ENCODE measurements at regions not wholly inside any gene's neighbourhood (a gene's known extent, or its start where the extent isn't known, plus 50 kb on each side); places are given as distances from the start of the nearest gene placed in this dataset.

- no peak for DNase-seq
Observed at GRCh38 chr1:168970926-168971659, 135.4 kb upstream of the ATP1B1 start.

- no peak for DNase-seq
Observed at GRCh38 chr1:168972225-168972624, 134.3 kb upstream of the ATP1B1 start.

- no peak for DNase-seq
Observed at GRCh38 chr1:168972887-168973286, 133.6 kb upstream of the ATP1B1 start.

- no peak for DNase-seq
Observed at GRCh38 chr1:168974117-168974516, 132.4 kb upstream of the ATP1B1 start.

- no peak for DNase-seq
Observed at GRCh38 chr1:168974611-168975010, 131.9 kb upstream of the ATP1B1 start.

- no peak for DNase-seq
Observed at GRCh38 chr1:168976267-168976666, 130.2 kb upstream of the ATP1B1 start.

- no peak for DNase-seq
Observed at GRCh38 chr1:168977618-168978017, 128.9 kb upstream of the ATP1B1 start.

- no peak for DNase-seq
Observed at GRCh38 chr1:168979276-168979675, 127.2 kb upstream of the ATP1B1 start.

GRCh38 chr1:168980180-168980579 lies 126.3 kb upstream of the ATP1B1 start:
- no peak for DNase-seq

- no peak for DNase-seq
Observed at GRCh38 chr1:168980656-168981055, 125.8 kb upstream of the ATP1B1 start.

- no peak for DNase-seq
Observed at GRCh38 chr1:168982778-168983177, 123.7 kb upstream of the ATP1B1 start.

- no peak for DNase-seq
Observed at GRCh38 chr1:168987330-168987729, 119.2 kb upstream of the ATP1B1 start.

GRCh38 chr1:168987923-168988322 lies 118.6 kb upstream of the ATP1B1 start:
- no peak for DNase-seq

GRCh38 chr1:168989985-168990384 lies 116.5 kb upstream of the ATP1B1 start:
- no peak for DNase-seq

- peak; percentile 29 for DNase-seq
Observed at GRCh38 chr1:168991667-168992475, 114.6 kb upstream of the ATP1B1 start.

GRCh38 chr1:169001353-169001752 lies 105.1 kb upstream of the ATP1B1 start:
- DNase-seq, result no peak

GRCh38 chr1:169003864-169004516 lies 102.5 kb upstream of the ATP1B1 start:
- DNase-seq, result no peak

- DNase-seq, result no peak
Observed at GRCh38 chr1:169005776-169006175, 100.7 kb upstream of the ATP1B1 start.

- no peak for DNase-seq
Observed at GRCh38 chr1:169009666-169010065, 96.8 kb upstream of the ATP1B1 start.

- no peak for DNase-seq
Observed at GRCh38 chr1:169012416-169012815, 94.1 kb upstream of the ATP1B1 start.

- no peak for DNase-seq
Observed at GRCh38 chr1:169013821-169014220, 92.7 kb upstream of the ATP1B1 start.

- DNase-seq, result no peak
Observed at GRCh38 chr1:169015464-169015863, 91.0 kb upstream of the ATP1B1 start.

- no peak for DNase-seq
Observed at GRCh38 chr1:169018751-169019150, 87.7 kb upstream of the ATP1B1 start.

Data from activated CD4-positive, alpha-beta T cell treated with anti-CD3 and anti-CD28 coated beads for 48 hours (primary cell).